GM18868 (cell line): ENCODE measurements at regions not wholly inside any gene's neighbourhood (a gene's known extent, or its start where the extent isn't known, plus 50 kb on each side); places are given as distances from the start of the nearest gene placed in this dataset.
A peak's percentile ranks its signal among the peaks of the same experiment; 100 is the strongest.
"Not testable (repeated sequence)": the region's sequence is repeated elsewhere in the genome, so short reads cannot be mapped to it uniquely, and the experiment has no call there.

Experiments
- ATAC-seq: cut with Tn5 transposase; IDR thresholded peaks from one replicate; pipeline ENCODE4 v1.9.1; 2021; ENCODE audit warnings: mild to moderate bottlenecking, moderate library complexity; ENCODE audit not compliant: unreplicated experiment

- ATAC-seq, result no peak
These were observed 193.3 kb upstream of the HTR1E start for GRCh38 chr6:86744048-86744447.

- ATAC-seq, result no peak
These were observed 199.2 kb upstream of the HTR1E start for GRCh38 chr6:86738078-86738477.

- ATAC-seq, result not testable (repeated sequence)
These were observed 205.7 kb upstream of the HTR1E start for GRCh38 chr6:86731631-86732030.

GRCh38 chr6:86730772-86731171, 206.6 kb upstream of the HTR1E start:
- ATAC-seq, result not testable (repeated sequence)

- ATAC-seq, result no peak
These were observed 207.1 kb upstream of the HTR1E start for GRCh38 chr6:86730216-86730615.

GRCh38 chr6:86728976-86729375, 208.4 kb upstream of the HTR1E start:
- ATAC-seq, result no peak

GRCh38 chr6:86724695-86725094, 212.6 kb upstream of the HTR1E start:
- no peak for ATAC-seq

- no peak for ATAC-seq
These were observed 213.6 kb upstream of the HTR1E start for GRCh38 chr6:86723729-86724128.

GRCh38 chr6:86723151-86723550, 214.2 kb upstream of the HTR1E start:
- ATAC-seq, result no peak

- ATAC-seq, result no peak
These were observed 215.2 kb upstream of the HTR1E start for GRCh38 chr6:86722131-86722530.

GRCh38 chr6:86715676-86716075, 221.7 kb upstream of the HTR1E start:
- ATAC-seq, result no peak

- no peak for ATAC-seq
These were observed 225.3 kb upstream of the HTR1E start for GRCh38 chr6:86712039-86712438.

- no peak for ATAC-seq
These were observed 229.7 kb upstream of the HTR1E start for GRCh38 chr6:86707545-86708120.

GRCh38 chr6:86706449-86706848, 230.9 kb upstream of the HTR1E start:
- peak; percentile 95 for ATAC-seq

- ATAC-seq, result not testable (repeated sequence)
These were observed 236.1 kb upstream of the HTR1E start for GRCh38 chr6:86701228-86701627.

GRCh38 chr6:86686496-86686895, 250.8 kb upstream of the HTR1E start:
- ATAC-seq, result no peak

- no peak for ATAC-seq
These were observed 252.0 kb upstream of the HTR1E start for GRCh38 chr6:86685230-86685797.

GRCh38 chr6:86683132-86683908, 254.0 kb upstream of the HTR1E start:
- no peak for ATAC-seq

- no peak for ATAC-seq
These were observed 255.0 kb upstream of the HTR1E start for GRCh38 chr6:86682297-86682696.

GRCh38 chr6:86681140-86681539, 256.2 kb upstream of the HTR1E start:
- not testable (repeated sequence) for ATAC-seq

- ATAC-seq, result not testable (repeated sequence)
These were observed 265.2 kb upstream of the HTR1E start for GRCh38 chr6:86672125-86672524.

- ATAC-seq, result no peak
These were observed 280.1 kb upstream of the HTR1E start for GRCh38 chr6:86657192-86657591.
